Astrocyte (in vitro differentiated cells and primary cell): ENCODE measurements at regions not wholly inside any gene's neighbourhood (a gene's known extent, or its start where the extent isn't known, plus 50 kb on each side); places are given as distances from the start of the nearest gene placed in this dataset.

Experiments used
- DNase-seq: peaks from one replicate; pipeline ENCODE4 v3.0.0-alpha.2; 2010; ENCODE audit warnings: low read depth
- FAIRE-seq: peaks from 2 replicates; lab custom pipeline; 2011; peaks lifted over from hg19 to GRCh38; lab: Jason Lieb, UNC
- H2AFZ ChIP-seq: 2 replicates; pipeline ENCODE4 v1.6.0; 2012; ENCODE audit warnings: low read depth, low read length, inconsistent platforms
- H3K27ac ChIP-seq: 2 replicates; pipeline ENCODE4 v1.5.1; 2011; ENCODE audit warnings: low read depth, low read length, inconsistent platforms
- H3K27me3 ChIP-seq: 2 replicates; pipeline ENCODE4 v1.6.0; 2011; ENCODE audit warnings: low read length, inconsistent platforms; ENCODE audit not compliant: insufficient read depth
- H3K36me3 ChIP-seq: 2 replicates; pipeline ENCODE4 v1.5.1; 2011; ENCODE audit warnings: low read length, inconsistent platforms; ENCODE audit not compliant: insufficient read depth
- H3K4me1 ChIP-seq: 2 replicates; pipeline ENCODE4 v1.5.1; 2011; ENCODE audit warnings: low read length, inconsistent platforms; ENCODE audit not compliant: insufficient read depth
- H3K4me2 ChIP-seq: 2 replicates; pipeline ENCODE4 v1.6.0; 2012; ENCODE audit warnings: low read length, inconsistent platforms
- H3K4me3 ChIP-seq: 2 replicates; pipeline ENCODE4 v1.5.1; 2011; ENCODE audit warnings: low read depth, mild to moderate bottlenecking, low read length, inconsistent platforms; ENCODE audit not compliant: insufficient read depth
- H3K79me2 ChIP-seq: 2 replicates; pipeline ENCODE4 v1.6.0; 2012; ENCODE audit warnings: mild to moderate bottlenecking, low read length, inconsistent platforms; ENCODE audit not compliant: insufficient read depth
- H3K9ac ChIP-seq: 2 replicates; pipeline ENCODE4 v1.6.0; 2012; ENCODE audit warnings: mild to moderate bottlenecking, low read length, inconsistent platforms
- H3K9me3 ChIP-seq: 2 replicates; pipeline ENCODE4 v1.5.1; 2012; ENCODE audit warnings: low read depth, mild to moderate bottlenecking, low read length, inconsistent platforms; ENCODE audit not compliant: insufficient read depth
- H4K20me1 ChIP-seq: 2 replicates; pipeline ENCODE4 v1.6.0; 2012; ENCODE audit warnings: low read length, inconsistent platforms; ENCODE audit not compliant: insufficient read depth
- H3K27ac Mint-ChIP-seq: one replicate; pipeline ENCODE4 v1.8.0; 2021; ENCODE audit warnings: mild to moderate bottlenecking, mixed read lengths; ENCODE audit not compliant: unreplicated experiment
- H3K27me3 Mint-ChIP-seq: one replicate; pipeline ENCODE4 v1.8.0; 2021; ENCODE audit warnings: low read depth, mixed read lengths; ENCODE audit not compliant: unreplicated experiment
- H3K36me3 Mint-ChIP-seq: one replicate; pipeline ENCODE4 v1.8.0; 2021; ENCODE audit warnings: low read depth, mixed read lengths; ENCODE audit not compliant: unreplicated experiment
- H3K4me1 Mint-ChIP-seq: one replicate; pipeline ENCODE4 v1.8.0; 2021; ENCODE audit warnings: low read depth, mixed read lengths; ENCODE audit not compliant: unreplicated experiment
- H3K4me3 Mint-ChIP-seq: one replicate; pipeline ENCODE4 v1.8.0; 2021; ENCODE audit warnings: mild to moderate bottlenecking, moderate library complexity, mixed read lengths; ENCODE audit not compliant: unreplicated experiment
- H3K9me3 Mint-ChIP-seq: one replicate; pipeline ENCODE4 v1.8.0; 2021; ENCODE audit warnings: mild to moderate bottlenecking, mixed read lengths; ENCODE audit not compliant: unreplicated experiment
- EZH2 ChIP-seq: IDR thresholded peaks from 2 replicates; pipeline ENCODE4 v1.6.1; 2012; ENCODE audit warnings: mild to moderate bottlenecking, low read length, inconsistent platforms; ENCODE audit not compliant: insufficient read depth
- TF ChIP-seq, protein P1 (sequence below): IDR thresholded peaks from 2 replicates; pipeline ENCODE4 v1.5.1; 2011; ENCODE audit warnings: low read depth, mild to moderate bottlenecking, inconsistent platforms, low read length, moderate library complexity; ENCODE audit not compliant: insufficient read depth

DNA sequence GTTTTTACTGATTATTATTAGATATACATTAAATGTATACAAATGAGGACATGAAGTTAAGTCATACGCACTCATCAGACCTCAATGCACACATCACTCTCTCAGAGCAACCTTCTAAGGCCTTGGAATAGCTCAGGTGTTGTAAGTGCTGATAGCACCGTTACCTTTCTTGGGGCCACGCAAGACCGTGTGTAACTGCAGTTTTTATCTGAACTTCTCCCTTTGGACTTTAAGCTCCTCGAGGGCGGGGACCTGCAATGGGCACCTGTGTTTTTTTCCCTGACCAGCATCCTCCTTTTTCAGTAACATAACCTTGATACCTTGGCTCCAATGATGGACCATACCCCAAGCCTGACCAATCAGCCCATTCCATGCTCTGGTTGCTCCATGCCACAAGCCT lies 136.5 kb upstream of the TMCC3 start:
- TF ChIP-seq, protein P1, sequence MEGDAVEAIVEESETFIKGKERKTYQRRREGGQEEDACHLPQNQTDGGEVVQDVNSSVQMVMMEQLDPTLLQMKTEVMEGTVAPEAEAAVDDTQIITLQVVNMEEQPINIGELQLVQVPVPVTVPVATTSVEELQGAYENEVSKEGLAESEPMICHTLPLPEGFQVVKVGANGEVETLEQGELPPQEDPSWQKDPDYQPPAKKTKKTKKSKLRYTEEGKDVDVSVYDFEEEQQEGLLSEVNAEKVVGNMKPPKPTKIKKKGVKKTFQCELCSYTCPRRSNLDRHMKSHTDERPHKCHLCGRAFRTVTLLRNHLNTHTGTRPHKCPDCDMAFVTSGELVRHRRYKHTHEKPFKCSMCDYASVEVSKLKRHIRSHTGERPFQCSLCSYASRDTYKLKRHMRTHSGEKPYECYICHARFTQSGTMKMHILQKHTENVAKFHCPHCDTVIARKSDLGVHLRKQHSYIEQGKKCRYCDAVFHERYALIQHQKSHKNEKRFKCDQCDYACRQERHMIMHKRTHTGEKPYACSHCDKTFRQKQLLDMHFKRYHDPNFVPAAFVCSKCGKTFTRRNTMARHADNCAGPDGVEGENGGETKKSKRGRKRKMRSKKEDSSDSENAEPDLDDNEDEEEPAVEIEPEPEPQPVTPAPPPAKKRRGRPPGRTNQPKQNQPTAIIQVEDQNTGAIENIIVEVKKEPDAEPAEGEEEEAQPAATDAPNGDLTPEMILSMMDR = no peak
- no peak for TF ChIP-seq EZH2
- no peaks in the 10 kb centered on the region for H4K20me1 ChIP-seq
- peaks cover 32% of the 10 kb centered on the region for H3K27me3 ChIP-seq
- peaks cover 3% of the 10 kb centered on the region for H3K4me1 ChIP-seq
- no peak for DNase-seq
- H3K4me3 Mint-ChIP-seq = no peak overlapping the region
- no peaks in the 10 kb centered on the region for H3K36me3 ChIP-seq
- H3K4me2 ChIP-seq = no peak overlapping the region
- H3K4me1 Mint-ChIP-seq = peaks cover 5% of the 10 kb centered on the region
- H3K9ac ChIP-seq = no peak overlapping the region
- H3K79me2 ChIP-seq = no peaks in the 10 kb centered on the region
- H2AFZ ChIP-seq = no peak overlapping the region
- no peak overlapping the region for H3K4me3 ChIP-seq
- H3K36me3 Mint-ChIP-seq = no peaks in the 10 kb centered on the region
- H3K27ac Mint-ChIP-seq = no peak overlapping the region
- no peak overlapping the region for H3K27ac ChIP-seq
- no peak for FAIRE-seq
- peaks cover 7% of the 10 kb centered on the region for H3K27me3 Mint-ChIP-seq
- H3K9me3 Mint-ChIP-seq = peaks cover 2% of the 10 kb centered on the region
- H3K9me3 ChIP-seq = peaks cover 3% of the 10 kb centered on the region

DNA sequence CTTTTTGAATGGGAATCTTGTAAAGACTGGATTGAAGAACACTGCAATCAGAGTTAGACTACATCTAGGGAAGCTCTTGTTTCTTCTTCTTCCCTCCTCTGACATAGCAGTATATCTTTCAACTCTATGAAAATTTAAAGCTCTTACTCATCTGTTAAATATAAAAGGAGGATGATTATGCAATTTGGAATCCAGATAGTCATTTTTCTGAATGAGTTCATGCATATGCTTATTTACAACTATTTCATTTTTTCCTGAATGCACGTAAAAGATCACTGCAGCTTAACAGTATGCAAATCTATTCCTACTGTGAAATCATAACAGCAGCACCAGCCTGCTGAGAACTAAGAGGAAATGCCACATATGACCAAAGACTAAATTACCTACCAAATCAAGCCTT lies 133.5 kb upstream of the TMCC3 start:
- Histone ChIP-seq H3K4me3 (no peak overlapping the region), H4K20me1 (no peaks in the 10 kb centered on the region), H3K9ac (no peak overlapping the region), H3K27ac (no peak overlapping the region), H3K36me3 (no peaks in the 10 kb centered on the region), H3K4me2 (peak overlapping the region; percentile 49), H3K4me1 (peaks cover 7% of the 10 kb centered on the region), H3K79me2 (no peaks in the 10 kb centered on the region), H3K27me3 (peaks cover 20% of the 10 kb centered on the region), H3K9me3 (peaks cover 3% of the 10 kb centered on the region), H2AFZ (no peak overlapping the region)
- FAIRE-seq (no peak), DNase-seq (peak; percentile 38)
- no peak for TF ChIP-seq EZH2
- TF ChIP-seq, protein P1 = no peak
- Mint-ChIP-seq H3K27ac (no peak overlapping the region), H3K36me3 (no peaks in the 10 kb centered on the region), H3K4me3 (no peak overlapping the region), H3K27me3 (no peaks in the 10 kb centered on the region), H3K4me1 (peaks cover 9% of the 10 kb centered on the region), H3K9me3 (peaks cover 2% of the 10 kb centered on the region)

DNA sequence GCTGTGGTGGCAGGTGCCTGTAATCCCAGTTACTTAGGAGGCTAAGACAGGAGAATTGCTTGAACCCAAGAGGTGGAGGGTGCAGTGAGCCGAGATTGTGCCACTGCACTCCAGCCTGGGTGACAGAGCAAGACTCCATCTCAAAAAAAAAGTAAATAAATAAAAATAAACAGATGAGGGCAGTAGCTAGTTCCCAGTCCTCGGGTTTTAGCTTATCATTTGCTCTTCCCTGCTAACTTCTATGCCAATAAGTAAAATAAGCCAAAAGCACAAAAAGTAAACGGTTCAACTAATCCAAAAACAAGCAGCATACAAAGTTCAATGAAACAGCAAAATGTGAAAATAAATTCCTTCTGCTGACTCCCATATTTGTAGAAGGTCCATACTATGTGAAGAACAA lies 133.0 kb upstream of the TMCC3 start:
- H3K4me2 ChIP-seq = peak overlapping the region; percentile 49
- Mint-ChIP-seq H3K4me1 (peaks cover 11% of the 10 kb centered on the region), H3K36me3 (no peaks in the 10 kb centered on the region), H3K27me3 (no peaks in the 10 kb centered on the region), H3K9me3 (peaks cover 2% of the 10 kb centered on the region), H3K27ac (no peak overlapping the region), H3K4me3 (no peak overlapping the region)
- H3K36me3 ChIP-seq = no peaks in the 10 kb centered on the region
- no peak for TF ChIP-seq EZH2
- TF ChIP-seq, protein P1 = no peak
- no peak overlapping the region for H3K4me3 ChIP-seq
- H3K9ac ChIP-seq = no peak overlapping the region
- FAIRE-seq (no peak), DNase-seq (no peak)
- peaks cover 3% of the 10 kb centered on the region for H3K9me3 ChIP-seq
- no peak overlapping the region for H3K27ac ChIP-seq
- H2AFZ ChIP-seq = no peak overlapping the region
- peaks cover 23% of the 10 kb centered on the region for H3K27me3 ChIP-seq
- no peaks in the 10 kb centered on the region for H3K79me2 ChIP-seq
- H3K4me1 ChIP-seq = peaks cover 9% of the 10 kb centered on the region
- no peaks in the 10 kb centered on the region for H4K20me1 ChIP-seq
